OCI-LY7 (cell line): ENCODE measurements at regions not wholly inside any gene's neighbourhood (a gene's known extent, or its start where the extent isn't known, plus 50 kb on each side); places are given as distances from the start of the nearest gene placed in this dataset.

Experiments
- BruUV-seq: library from RNA; stranded (reverse); fragments of 400-500 nt; replicated peaks from 2 replicates; lab custom pipeline; 2021; lab: Mats Ljungman, UMichigan
- CTCF ChIA-PET: fragments of 300-600 bp; sonication (Branson Sonifier 250); formaldehyde crosslinking; loops from one replicate; lab custom pipeline; 2022; ENCODE audit warnings: antibody characterized with exemption; ENCODE audit not compliant: unreplicated experiment; lab: Charles Lee
- POLR2A ChIA-PET: fragments of 300-600 bp; sonication (Branson Sonifier 250); formaldehyde crosslinking; loops from one replicate; lab custom pipeline; 2022; ENCODE audit warnings: antibody characterized with exemption; lab: Charles Lee
- DNase-seq: peaks from one replicate; pipeline ENCODE4 v3.0.0-alpha.2; 2015; ENCODE audit warnings: low spot score
- H2AFZ ChIP-seq: fragments of 200-600 bp; sonication (generic), shearing (Covaris generic); 2 replicates; pipeline ENCODE4 v1.6.1; 2014; ENCODE audit warnings: mild to moderate bottlenecking, antibody characterized with exemption, low read length, moderate library complexity
- H3K27ac ChIP-seq: fragments of 200-600 bp; sonication (generic); 2 replicates; pipeline ENCODE4 v1.5.1; 2014; ENCODE audit warnings: mixed run types, low read depth, mild to moderate bottlenecking, moderate library complexity, low read length, inconsistent platforms; ENCODE audit not compliant: poor library complexity, severe bottlenecking
- H3K36me3 ChIP-seq: fragments of 200-600 bp; sonication (generic); 2 replicates; pipeline ENCODE4 v1.6.1; 2014; ENCODE audit warnings: mild to moderate bottlenecking, antibody characterized with exemption, low read length, moderate library complexity, mixed read lengths; ENCODE audit not compliant: insufficient read depth
- H3K4me1 ChIP-seq: fragments of 200-600 bp; sonication (generic); 2 replicates; pipeline ENCODE4 v1.5.1; 2014; ENCODE audit warnings: mild to moderate bottlenecking, low read length; ENCODE audit not compliant: insufficient read depth, poor library complexity, severe bottlenecking
- H3K4me2 ChIP-seq: fragments of 200-600 bp; sonication (generic); 2 replicates; pipeline ENCODE4 v1.6.1; 2014; ENCODE audit warnings: mild to moderate bottlenecking, low read length
- H3K4me3 ChIP-seq: fragments of 200-600 bp; sonication (generic); 2 replicates; pipeline ENCODE4 v1.5.1; 2014; ENCODE audit warnings: mild to moderate bottlenecking, low read depth, low read length; ENCODE audit not compliant: poor library complexity, severe bottlenecking
- H3K79me2 ChIP-seq: fragments of 200-600 bp; sonication (generic); 2 replicates; pipeline ENCODE4 v1.6.1; 2016; ENCODE audit warnings: low read depth, mild to moderate bottlenecking, low read length, moderate library complexity, mixed read lengths; ENCODE audit not compliant: insufficient read depth
- H3K9me2 ChIP-seq: fragments of 200-600 bp; sonication (generic); 2 replicates; pipeline ENCODE4 v1.6.1; 2016; ENCODE audit warnings: mild to moderate bottlenecking, low read length, mixed read lengths; ENCODE audit not compliant: insufficient read depth
- H3K9me3 ChIP-seq: fragments of 200-600 bp; sonication (generic); 2 replicates; pipeline ENCODE4 v1.6.1; 2014; ENCODE audit warnings: mild to moderate bottlenecking, mixed run types, low read length, mixed read lengths
- H4K20me1 ChIP-seq: fragments of 200-600 bp; sonication (generic); 2 replicates; pipeline ENCODE4 v1.6.1; 2014; ENCODE audit warnings: mild to moderate bottlenecking, antibody characterized with exemption, low read length, moderate library complexity, mixed read lengths; ENCODE audit not compliant: insufficient read depth
- EZH2phosphoT487 ChIP-seq: fragments of 200-600 bp; sonication (generic); IDR thresholded peaks from 2 replicates; pipeline ENCODE4 v1.6.1; 2018; ENCODE audit warnings: low read depth, borderline replicate concordance, mild to moderate bottlenecking, mixed run types, antibody characterized with exemption, low read length, moderate library complexity, mixed read lengths
- intact Hi-C: fragments of 100-400 bp; cut with micrococcal nuclease; formaldehyde crosslinking; loops from one replicate; pipeline ENCODE4 v1.10.0; 2022; ENCODE audit not compliant: unreplicated experiment
- TF ChIP-seq, protein P1 (sequence below): fragments of 200-600 bp; sonication (generic); conservative IDR thresholded peaks from 2 replicates; pipeline ENCODE4 v1.5.1; 2014; ENCODE audit warnings: mild to moderate bottlenecking, antibody characterized with exemption, low read length, moderate library complexity, mixed read lengths

DNA sequence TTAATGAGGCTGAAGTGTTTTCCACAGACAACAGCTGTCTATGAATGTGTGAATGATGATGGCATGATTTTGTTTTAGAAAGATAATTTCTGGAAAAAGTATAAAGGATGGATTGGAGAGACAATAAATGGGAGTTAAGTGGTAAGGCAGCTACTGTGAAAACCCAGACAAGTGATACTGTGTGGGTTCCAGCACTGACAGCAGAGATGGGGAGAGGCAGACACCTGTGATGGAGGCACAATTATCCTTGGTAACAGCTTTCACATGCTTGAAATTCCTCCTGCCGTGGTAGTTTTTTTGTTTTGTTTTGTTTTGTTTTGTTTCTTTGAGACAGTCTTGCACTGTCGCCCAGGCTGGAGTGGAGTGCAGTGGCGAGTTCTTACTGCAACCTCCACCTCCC lies 189.3 kb downstream of the DEPDC1B start:
- TF ChIP-seq, protein P1, sequence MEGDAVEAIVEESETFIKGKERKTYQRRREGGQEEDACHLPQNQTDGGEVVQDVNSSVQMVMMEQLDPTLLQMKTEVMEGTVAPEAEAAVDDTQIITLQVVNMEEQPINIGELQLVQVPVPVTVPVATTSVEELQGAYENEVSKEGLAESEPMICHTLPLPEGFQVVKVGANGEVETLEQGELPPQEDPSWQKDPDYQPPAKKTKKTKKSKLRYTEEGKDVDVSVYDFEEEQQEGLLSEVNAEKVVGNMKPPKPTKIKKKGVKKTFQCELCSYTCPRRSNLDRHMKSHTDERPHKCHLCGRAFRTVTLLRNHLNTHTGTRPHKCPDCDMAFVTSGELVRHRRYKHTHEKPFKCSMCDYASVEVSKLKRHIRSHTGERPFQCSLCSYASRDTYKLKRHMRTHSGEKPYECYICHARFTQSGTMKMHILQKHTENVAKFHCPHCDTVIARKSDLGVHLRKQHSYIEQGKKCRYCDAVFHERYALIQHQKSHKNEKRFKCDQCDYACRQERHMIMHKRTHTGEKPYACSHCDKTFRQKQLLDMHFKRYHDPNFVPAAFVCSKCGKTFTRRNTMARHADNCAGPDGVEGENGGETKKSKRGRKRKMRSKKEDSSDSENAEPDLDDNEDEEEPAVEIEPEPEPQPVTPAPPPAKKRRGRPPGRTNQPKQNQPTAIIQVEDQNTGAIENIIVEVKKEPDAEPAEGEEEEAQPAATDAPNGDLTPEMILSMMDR = no peak
- no peak for TF ChIP-seq EZH2phosphoT487
- intact Hi-C loops = no loop called here
- ChIA-PET POLR2A (no interaction called here), CTCF (no interaction called here)
- H3K4me2 ChIP-seq = no peak overlapping the region
- H3K27ac ChIP-seq = no peak overlapping the region
- no peak overlapping the region for H2AFZ ChIP-seq
- no peak overlapping the region for H3K4me3 ChIP-seq
- no TSS peak for BruUV-seq
- no peaks in the 10 kb centered on the region for H3K9me2 ChIP-seq
- DNase-seq = no peak
- H3K4me1 ChIP-seq = no peaks in the 10 kb centered on the region
- H3K9me3 ChIP-seq = no peaks in the 10 kb centered on the region
- H3K79me2 ChIP-seq = no peaks in the 10 kb centered on the region
- no peaks in the 10 kb centered on the region for H4K20me1 ChIP-seq
- no peaks in the 10 kb centered on the region for H3K36me3 ChIP-seq

DNA sequence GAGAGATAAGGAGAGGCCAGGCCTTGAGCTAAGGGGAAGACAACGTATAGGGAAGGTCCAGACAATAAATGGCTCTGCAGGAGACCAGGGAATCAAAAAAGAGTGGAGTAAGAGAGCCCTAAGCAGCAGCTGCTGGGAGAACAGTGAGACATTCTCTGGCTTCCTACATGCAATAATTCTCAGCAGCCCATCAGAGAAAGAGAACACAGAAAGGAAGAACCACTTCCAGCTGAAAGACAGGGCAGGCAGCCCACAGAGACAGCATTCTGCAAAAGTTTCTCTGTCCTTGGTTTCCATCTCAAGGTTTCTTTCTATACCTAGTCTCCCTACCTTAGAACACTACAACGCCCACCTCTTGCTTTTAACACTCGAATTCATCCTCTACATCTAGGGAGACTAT lies 189.9 kb downstream of the DEPDC1B start:
- Histone ChIP-seq H3K79me2 (no peaks in the 10 kb centered on the region), H3K4me3 (no peak overlapping the region), H3K36me3 (no peaks in the 10 kb centered on the region), H3K4me2 (no peak overlapping the region), H4K20me1 (no peaks in the 10 kb centered on the region), H3K9me2 (no peaks in the 10 kb centered on the region), H2AFZ (no peak overlapping the region), H3K9me3 (no peaks in the 10 kb centered on the region), H3K4me1 (no peaks in the 10 kb centered on the region), H3K27ac (no peak overlapping the region)
- CTCF ChIA-PET = no interaction called here
- intact Hi-C loops = no loop called here
- no TSS peak for BruUV-seq
- no peak for DNase-seq
- TF ChIP-seq, protein P1 = no peak
- TF ChIP-seq EZH2phosphoT487 = no peak
- POLR2A ChIA-PET = no interaction called here

DNA sequence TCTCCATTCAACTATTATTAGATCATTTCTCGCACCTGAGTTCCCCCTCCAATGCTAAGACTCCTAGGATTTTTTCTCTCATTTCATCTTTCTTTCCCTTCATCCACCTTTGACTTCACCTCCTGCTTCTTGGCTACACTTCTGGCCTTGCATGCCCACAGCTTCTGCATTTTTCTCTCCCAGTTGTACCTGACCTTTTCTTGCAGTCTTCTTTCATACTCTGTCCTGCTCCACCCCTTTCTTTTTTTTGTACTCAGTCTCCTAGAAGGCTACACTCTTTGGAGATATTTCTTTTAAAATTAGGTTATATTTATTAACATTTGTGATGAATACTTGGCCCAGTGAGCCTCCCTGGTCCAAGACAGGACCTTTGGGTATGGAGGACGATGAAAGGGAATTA lies 190.4 kb downstream of the DEPDC1B start:
- no TSS peak for BruUV-seq
- CTCF ChIA-PET = no interaction called here
- TF ChIP-seq, protein P1 = no peak
- TF ChIP-seq EZH2phosphoT487 = no peak
- Histone ChIP-seq H3K9me2 (no peaks in the 10 kb centered on the region), H3K9me3 (no peaks in the 10 kb centered on the region), H3K27ac (no peak overlapping the region), H3K4me3 (no peak overlapping the region), H3K4me1 (no peaks in the 10 kb centered on the region), H3K79me2 (no peaks in the 10 kb centered on the region), H3K36me3 (no peaks in the 10 kb centered on the region), H4K20me1 (no peaks in the 10 kb centered on the region), H2AFZ (no peak overlapping the region), H3K4me2 (no peak overlapping the region)
- DNase-seq = no peak
- POLR2A ChIA-PET = no interaction called here
- intact Hi-C loops = no loop called here
